Fibroblast of the aortic adventitia (primary cell): ENCODE measurements at regions not wholly inside any gene's neighbourhood (a gene's known extent, or its start where the extent isn't known, plus 50 kb on each side); places are given as distances from the start of the nearest gene placed in this dataset.

Experiments
- DNase-seq: peaks from one replicate; pipeline ENCODE4 v3.0.0-alpha.2; 2010; ENCODE audit warnings: low read depth
- H3K4me3 ChIP-seq: 2 replicates; pipeline ENCODE4 v1.5.1; 2011; ENCODE audit warnings: low read depth, mild to moderate bottlenecking, control low read depth, low read length, moderate library complexity
- TF ChIP-seq, protein P1 (sequence below): IDR thresholded peaks from 2 replicates; pipeline ENCODE4 v1.5.1; 2011; ENCODE audit warnings: mild to moderate bottlenecking, low read length, control low read depth, inconsistent platforms; ENCODE audit not compliant: insufficient read depth

DNA sequence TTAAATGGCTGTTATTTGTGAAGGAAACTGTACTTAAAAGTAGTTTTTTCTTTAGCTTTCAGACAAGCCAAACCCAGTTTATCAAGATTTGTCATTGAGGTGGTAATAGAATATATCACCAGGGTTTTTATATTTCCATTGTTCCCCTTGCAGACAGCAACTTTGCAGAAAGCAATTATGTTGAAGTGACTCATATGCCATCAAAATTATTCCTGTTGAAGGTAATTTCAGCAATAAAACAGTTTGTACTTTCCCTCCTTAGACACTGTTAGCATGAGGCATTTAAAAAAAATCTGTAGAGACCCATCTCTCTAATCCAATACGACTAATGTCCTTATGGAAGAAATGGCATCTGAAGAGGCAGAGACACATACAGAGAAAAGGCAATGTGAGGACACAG, 219.0 kb downstream of the NFKBIZ start:
- no peak for DNase-seq
- no peak overlapping the region for H3K4me3 ChIP-seq
- TF ChIP-seq, protein P1, sequence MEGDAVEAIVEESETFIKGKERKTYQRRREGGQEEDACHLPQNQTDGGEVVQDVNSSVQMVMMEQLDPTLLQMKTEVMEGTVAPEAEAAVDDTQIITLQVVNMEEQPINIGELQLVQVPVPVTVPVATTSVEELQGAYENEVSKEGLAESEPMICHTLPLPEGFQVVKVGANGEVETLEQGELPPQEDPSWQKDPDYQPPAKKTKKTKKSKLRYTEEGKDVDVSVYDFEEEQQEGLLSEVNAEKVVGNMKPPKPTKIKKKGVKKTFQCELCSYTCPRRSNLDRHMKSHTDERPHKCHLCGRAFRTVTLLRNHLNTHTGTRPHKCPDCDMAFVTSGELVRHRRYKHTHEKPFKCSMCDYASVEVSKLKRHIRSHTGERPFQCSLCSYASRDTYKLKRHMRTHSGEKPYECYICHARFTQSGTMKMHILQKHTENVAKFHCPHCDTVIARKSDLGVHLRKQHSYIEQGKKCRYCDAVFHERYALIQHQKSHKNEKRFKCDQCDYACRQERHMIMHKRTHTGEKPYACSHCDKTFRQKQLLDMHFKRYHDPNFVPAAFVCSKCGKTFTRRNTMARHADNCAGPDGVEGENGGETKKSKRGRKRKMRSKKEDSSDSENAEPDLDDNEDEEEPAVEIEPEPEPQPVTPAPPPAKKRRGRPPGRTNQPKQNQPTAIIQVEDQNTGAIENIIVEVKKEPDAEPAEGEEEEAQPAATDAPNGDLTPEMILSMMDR: no peak

DNA sequence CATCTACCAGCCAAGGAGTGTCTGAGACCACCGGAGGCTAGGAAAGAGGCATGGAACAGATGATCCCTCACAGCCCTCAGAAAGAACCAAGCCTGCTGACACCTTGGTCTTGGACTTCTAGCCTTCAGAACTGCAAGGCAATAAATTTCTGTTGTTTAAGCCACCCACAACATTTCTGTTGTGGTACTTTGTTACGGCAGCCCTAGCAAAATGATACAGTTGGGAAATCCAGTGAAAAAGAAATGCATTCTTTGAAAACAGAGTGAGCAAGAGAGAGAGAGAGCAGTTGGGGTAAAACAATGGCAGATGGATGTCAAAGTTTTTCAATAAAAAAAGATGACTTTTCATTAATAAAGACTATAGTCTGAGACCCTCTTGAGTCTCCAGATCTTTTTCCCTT, 219.4 kb downstream of the NFKBIZ start:
- no peak for DNase-seq
- TF ChIP-seq, protein P1: no peak
- no peak overlapping the region for H3K4me3 ChIP-seq

DNA sequence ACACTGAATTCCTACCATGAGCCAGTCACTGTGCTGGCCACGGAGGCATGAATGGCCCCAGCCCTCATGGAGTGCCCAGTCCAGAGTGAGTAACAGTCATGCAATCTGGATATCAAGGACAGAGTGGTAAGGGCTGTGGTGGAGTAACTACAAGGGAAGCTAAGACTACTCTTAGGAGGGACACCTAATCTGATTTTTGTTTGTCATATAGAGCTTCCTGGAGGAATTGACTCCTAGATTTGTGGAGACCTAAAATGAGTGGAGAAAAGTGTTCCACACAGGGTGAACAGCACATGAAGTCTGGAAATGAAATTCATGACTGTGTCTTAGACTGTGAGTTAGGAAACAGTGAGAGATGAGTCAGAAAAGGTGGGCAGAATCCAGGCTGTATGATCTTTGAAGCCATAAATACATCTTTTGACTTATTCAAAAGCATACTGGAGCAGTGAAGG, 219.9 kb downstream of the NFKBIZ start:
- TF ChIP-seq, protein P1: no peak
- peak; percentile 91 for DNase-seq
- no peak overlapping the region for H3K4me3 ChIP-seq

DNA sequence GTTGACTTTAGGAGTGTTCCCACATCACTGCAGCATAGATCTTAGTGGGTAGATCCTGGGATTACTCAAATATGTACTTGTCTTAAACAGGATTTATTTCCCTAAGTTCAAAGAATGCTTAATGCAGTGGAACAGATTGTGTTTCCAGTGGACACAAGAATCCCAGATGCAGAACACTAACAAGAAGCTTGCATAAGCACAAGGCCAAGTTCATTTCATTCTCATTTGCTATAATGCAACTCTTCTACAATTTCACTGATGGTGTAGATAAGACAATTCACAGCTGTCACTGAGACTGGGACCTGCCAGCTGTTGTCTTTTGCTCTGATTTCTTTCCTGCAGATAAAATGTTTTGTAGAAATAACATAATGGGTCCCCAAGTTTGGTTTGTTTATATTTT, 225.6 kb downstream of the NFKBIZ start:
- DNase-seq: no peak
- TF ChIP-seq, protein P1: no peak

DNA sequence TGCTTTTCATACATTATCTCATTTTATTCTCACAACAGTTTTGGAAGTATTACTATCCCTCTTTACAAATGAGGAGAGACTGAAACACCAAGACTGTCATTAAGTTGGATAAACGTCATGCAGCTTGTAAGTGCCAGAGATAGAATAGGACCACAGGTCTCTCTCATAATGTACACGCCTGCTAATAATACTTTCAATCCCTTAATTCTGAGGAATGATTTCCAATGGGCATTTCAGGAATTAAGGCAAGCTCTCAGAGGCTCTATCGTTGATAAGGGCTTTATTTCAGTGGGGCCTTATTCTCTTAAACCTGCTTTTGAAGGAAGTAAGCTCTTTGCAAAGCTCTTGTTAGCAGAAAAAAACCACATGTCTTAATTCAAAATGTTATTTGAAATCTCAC, 229.1 kb downstream of the NFKBIZ start:
- TF ChIP-seq, protein P1: no peak
- H3K4me3 ChIP-seq: no peak overlapping the region
- DNase-seq: no peak

More for the DNA sequence above, 225.6 kb downstream of the NFKBIZ start:
- no peak overlapping the region for H3K4me3 ChIP-seq

DNA sequence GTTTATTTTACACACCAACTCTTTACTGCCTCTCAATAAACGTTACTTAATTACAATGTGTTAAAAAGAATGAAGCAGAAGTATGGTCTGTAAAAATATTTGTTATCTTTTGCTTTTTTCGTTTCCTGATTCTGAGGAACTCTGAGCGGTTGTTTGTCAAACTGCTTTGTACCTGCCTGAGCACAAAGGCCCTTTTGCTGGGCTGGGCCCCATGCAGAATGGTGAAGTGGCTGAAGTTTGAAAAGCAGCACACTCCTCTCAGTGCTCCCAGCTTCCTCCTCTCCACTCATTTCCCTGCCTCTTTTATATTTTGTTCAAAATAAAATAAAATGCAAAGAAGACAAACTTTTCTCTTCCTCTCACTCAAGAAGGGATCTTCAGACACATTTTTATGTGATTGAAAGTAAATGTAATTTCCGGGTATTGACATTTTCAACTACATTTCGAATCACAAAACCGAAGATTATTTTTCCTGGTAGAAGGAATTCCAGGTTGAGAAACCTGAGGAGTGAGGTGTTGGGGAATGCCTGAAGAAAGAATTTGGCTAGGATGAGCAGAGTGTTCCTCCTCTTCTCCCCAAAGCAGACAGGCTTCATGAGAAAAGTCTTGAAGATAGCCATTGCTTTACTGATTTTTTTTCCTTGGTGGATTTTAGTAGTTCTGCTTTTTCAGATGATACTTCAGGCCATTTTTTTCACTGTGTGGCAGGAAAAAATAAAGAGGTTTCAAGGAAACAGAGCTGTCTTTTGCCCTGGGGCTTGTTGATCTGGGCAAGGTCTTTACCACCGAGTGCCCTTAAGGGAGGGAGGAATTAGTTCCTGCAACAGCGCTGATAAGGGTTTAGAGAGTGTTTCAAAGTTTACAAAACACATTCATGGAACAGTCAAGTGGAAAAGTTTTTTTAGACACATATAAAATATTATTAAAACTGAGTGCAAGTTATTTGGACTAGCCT, 229.8 kb downstream of the NFKBIZ start:
- TF ChIP-seq, protein P1: no peak
- DNase-seq: peak; percentile 8
- no peak overlapping the region for H3K4me3 ChIP-seq
